HK-2 (cell line): ENCODE measurements at regions not wholly inside any gene's neighbourhood (a gene's known extent, or its start where the extent isn't known, plus 50 kb on each side); places are given as distances from the start of the nearest gene placed in this dataset.
"Not testable (repeated sequence)": the region's sequence is repeated elsewhere in the genome, so short reads cannot be mapped to it uniquely, and the experiment has no call there.

Experiments
- DNase-seq: peaks from one replicate; pipeline ENCODE4 v3.0.0-alpha.2; 2018; ENCODE audit not compliant: unreplicated experiment

DNA sequence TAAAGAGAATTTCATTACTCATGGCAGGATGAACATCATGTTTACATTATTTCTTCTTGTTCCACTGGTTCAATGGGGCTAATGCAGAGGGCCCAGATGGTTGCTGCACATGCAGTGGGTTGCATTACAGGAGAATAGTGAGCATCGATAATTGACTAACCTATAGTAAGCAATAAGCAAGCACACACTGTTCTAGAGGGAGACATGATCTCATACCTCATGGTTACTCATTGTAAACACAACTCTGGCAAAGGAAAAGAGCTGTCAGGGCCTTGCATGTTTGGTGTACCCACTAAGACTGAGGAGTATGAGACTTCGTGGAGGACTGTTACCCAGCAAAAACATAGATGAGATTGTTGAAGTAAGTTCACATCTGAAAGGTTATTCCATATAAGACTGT, 885.6 kb upstream of the VRK2 start:
- DNase-seq, result no peak

DNA sequence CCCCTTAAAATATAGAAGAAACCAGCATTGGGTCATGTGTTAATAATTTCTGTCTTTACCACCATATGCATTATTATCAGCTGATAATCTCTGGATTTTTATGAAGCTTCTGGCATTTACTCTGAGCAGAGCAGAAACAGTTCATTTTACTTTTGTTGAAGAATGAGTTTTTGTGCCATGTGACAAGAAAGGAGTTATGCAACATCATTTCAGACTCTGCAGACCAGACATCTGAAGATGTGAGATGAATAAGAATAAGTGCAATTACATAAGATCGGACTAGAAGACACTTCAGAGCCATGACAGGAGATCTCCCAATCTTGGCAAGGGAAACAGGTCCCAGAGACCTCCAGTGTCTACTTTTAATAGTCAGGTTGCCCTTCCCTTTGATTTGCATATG, 869.4 kb upstream of the VRK2 start:
- no peak for DNase-seq

DNA sequence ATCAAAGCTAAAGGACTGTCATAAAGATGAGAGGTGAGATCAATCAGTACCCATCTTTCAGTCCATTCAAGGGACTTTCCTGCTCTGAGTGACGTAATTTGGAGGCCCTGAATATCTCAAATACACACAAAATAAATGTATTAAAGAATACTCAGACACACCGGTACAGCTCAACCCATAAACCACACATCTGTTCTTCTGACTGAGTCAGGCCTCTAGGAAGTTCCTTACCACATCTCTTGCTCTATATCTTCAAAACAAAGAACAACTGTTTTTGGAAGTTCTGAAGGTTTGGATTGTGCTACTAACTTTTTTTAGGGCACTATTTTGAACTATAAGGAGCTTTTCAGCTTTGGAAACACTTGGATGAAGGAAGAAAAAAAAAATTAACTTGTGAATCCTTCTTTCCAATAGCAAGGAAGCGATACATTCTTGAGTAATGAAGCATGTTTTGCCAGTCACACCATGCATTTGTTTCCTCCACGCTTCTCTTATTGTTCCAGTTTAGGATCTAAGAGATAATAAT, 866.5 kb upstream of the VRK2 start:
- DNase-seq, result no peak

DNA sequence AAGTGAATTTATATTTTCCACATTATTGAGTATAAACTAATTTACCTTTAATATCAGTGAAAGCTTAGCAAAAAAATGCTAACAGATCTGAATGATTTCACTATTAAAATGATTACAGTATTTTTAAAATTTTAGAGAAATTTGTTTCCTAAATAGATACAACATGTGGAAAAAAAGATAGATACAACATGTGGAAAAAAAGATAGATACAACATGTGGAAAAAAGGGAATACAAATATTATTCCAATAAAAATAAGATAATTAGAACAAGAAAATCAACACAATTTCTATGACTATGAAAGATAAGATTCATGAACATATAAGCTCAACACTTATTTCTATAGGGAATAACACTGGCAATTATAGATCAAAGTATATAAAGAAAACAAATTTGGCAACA, 865.9 kb upstream of the VRK2 start:
- no peak for DNase-seq

DNA sequence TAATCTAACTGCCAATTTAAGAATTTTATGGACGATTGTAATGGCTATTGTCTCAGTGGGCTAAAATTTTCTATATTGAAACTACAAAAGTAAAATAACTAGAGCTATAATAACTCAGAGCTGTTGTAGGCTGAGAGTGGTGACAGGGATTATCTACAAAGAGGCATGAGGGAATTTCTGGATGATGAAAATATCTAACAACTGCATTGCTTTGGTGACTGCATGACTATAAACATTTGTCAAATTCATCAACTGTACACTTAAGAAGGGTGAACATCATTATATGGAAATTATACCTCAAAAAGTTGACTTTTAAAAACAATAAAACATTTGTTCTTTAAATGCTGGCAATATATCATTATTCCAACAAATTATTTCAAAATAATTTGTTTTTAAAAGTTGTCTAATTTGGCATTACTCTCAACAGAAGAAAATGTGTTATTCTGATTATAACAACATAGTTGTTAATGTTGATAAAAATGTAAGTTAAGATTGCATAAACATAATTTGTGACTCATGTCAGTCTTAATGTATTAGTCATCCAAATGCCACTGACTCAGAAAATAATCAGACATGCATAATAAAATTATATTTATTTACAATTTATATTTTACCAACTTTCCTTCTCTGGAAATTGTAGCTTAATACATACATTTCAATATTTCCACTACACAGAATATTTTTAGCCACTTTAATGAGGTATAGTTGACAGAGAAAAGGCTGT, 865.1 kb upstream of the VRK2 start:
- no peak for DNase-seq

DNA sequence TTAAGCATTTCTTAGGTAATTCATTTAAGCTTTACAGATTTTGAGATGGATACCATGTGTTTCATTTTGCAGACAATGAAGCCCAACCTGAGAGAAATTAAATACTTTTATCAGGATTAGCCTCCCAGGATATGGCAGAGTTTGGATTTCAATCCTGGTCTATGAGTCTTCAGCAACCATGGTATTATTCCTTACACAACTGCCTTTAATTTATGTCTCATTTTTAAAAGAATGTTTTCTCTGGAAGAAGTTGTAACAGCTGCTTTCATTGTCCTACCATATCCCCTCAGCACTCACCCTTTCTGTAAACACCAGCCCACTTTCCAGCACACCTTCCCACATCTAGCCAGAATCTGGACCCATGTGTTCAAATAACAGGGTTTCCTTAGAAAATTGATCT, 863.7 kb upstream of the VRK2 start:
- DNase-seq, result no peak

DNA sequence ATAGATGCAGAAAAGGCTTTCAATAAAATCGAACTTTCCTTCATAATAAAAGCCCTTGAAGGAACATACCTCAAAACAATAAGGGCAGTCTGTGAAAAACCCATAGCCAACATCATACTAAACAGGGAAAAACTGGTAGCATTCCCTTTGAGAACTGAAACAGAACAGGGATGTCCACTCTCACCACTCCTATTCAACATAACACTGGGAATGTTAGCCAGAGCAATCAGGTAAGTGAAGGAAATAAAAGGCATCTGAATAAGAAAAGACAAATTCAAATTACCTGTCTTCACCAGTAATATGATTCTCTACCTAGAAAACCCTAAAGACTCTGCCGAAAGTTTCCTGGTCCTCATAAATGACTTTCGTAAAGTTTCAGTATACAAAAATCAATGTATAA, 861.0 kb upstream of the VRK2 start:
- DNase-seq, result no peak

DNA sequence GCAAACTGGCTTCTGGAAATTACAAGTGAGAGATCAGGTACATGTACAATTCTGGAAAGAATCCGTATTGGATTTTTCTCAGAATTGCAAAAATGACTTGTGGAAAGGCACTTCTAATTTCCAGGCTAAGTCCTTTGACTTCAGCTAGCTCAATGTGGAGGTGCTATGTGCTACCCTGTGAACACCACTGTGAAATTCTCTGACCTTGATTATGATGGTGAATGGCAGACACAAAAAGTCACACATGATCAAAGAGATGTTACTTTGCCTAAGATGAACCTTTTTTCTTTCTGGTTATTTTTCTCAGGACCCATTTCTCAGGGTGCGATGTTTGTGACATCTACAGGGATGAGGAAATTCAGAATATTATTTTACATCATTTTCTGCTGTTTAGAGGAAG, 856.6 kb upstream of the VRK2 start:
- DNase-seq, result no peak

DNA sequence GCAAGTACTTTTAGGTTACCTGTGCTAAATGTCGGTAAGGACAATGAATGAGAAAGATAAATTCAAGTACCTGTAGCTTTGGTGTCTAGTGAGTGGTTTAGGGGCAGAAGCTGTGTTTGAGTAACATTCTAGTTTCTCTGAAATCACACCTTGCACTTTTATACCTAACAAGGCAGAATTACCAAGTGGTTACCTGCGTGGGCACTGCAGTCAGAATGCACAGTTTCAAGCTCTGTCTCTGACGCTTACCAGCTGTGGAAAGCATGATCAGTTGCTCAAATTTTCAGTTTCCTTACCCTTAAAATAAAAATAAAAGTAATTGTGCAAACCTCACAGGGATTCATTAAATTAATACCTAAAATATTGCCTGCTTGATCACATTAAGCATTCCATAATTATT, 846.9 kb upstream of the VRK2 start:
- no peak for DNase-seq

DNA sequence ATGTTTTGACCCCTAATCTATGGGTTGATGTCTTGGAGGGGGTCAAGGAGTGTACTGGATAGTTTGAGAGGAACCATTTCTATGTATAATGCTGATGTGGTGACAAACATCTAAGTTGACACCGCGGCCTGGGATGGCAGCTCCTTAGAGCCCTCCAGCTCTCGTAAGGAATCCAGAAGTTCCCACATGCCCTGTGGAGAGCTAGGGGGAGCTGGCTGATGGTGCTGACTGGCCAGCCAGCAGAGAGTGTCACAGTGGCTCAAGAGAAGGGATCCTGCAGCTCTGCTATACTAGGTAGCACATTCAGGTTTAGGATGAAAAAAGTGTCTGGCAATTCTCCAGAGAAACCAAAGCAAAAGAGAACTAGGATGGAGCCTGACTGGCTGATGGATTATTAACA, 842.2 kb upstream of the VRK2 start:
- DNase-seq, result no peak

DNA sequence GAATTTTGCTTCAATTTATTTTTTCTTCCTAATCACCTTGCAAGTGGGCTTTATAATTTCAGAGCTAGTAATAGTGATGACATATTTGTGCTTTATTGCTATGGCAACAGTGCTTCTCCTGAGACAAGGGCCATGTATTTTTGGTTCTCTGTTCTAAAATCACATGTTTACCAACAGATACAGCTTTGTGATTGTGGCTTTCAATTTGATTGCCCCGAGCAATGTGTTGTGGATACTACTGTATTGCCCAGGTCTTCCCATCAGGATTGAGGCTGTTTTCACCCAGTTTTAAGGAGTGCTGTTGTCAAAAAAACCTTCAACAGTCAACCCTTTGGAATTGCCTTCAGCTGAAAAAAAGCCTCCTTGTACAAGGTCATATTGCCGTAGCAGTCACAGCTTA, 841.4 kb upstream of the VRK2 start:
- DNase-seq, result no peak

DNA sequence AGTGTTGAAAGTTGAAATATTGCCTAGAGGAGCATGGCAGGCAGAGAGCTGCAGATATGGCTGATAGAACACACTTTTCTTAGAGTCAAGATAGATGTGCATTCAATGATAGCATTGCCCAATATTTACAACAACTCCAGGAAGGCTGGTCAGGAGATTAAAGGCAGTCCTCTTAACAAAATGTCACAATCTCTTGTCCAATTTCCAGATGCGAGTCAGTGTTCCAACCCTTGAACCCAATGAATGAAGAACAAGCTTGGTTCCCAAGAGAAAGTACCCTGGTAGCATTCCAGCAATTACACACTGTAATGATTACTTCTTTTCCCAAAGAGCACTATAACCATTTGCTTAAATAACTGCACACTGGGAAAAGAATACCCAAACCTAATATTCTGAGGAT, 839.4 kb upstream of the VRK2 start:
- DNase-seq, result no peak

DNA sequence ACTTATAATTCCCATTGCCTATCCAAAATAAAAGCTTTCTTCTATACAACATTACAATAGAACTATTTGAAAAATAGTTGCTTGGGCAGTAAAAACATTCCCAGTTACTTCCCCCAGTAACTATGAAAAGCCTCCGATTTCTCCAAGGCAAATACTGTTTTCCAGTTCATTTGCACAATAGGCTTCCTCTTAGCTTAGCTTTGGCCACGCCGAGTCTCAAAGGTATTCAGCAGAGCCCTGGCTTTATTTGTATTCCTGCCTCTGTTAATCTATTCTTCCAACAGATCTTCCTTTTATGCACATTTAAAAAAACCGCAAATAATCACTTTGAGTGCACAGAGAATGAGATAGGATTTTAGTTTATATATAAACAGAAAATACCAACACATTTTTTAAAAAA, 836.8 kb upstream of the VRK2 start:
- no peak for DNase-seq

DNA sequence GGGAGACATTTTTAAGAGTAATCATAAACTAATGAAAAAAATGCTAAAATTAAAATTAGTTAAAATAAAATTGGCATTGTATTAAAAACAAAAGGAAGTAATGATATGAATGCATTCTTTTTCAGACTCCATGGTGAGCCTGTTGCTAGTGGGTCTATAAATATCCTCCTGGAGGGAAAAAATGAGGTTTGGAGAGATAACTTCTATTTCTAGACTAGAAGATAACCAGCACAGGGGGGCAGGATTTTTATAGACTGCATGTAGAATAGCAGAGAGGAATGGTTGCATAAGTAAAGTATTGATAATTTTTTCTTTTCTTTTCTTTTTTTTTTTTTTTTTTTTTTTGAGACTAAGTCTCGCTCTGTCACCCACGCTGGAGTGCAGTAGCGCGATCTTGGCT, 835.8 kb upstream of the VRK2 start:
- DNase-seq, result no peak

DNA sequence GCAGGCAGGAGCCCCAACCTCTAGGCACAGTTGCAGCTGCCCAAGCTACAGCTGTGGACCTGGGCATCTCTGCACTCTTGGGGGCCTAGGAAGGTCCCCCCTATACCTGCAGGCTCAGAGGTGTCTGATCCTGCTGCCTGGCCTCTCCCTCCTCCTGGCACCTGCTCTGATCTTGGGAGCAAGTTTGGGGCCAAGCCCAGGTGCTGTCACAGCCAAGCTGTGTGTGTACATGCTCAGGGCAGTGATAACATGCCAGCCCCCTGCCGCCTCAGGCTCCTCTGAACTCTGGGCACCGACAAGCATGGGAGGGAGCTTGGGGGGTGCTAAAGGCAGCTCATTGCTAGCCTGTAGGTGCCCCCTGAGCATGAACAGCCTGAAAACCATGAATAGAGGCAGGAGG, 829.6 kb upstream of the VRK2 start:
- DNase-seq, result no peak

DNA sequence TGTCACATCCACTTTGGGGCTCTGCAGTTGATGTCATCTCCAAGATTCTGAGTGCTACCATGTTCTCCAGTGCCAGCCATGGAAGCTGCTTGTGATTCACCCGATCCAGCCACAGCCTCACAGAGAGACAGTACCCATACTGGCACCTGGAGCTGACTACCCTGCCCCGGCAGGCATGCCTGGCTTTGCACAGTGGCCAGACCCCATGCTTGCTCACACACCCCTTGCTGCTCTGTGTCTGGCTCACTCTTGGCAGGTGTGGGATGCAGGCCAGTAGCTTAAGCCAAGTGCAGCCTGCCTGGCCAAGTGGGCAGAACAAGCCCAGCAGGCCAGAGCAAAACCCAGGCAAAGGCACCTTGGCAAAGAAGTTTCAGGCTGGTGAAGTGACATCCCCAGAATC, 828.4 kb upstream of the VRK2 start:
- DNase-seq, result no peak

DNA sequence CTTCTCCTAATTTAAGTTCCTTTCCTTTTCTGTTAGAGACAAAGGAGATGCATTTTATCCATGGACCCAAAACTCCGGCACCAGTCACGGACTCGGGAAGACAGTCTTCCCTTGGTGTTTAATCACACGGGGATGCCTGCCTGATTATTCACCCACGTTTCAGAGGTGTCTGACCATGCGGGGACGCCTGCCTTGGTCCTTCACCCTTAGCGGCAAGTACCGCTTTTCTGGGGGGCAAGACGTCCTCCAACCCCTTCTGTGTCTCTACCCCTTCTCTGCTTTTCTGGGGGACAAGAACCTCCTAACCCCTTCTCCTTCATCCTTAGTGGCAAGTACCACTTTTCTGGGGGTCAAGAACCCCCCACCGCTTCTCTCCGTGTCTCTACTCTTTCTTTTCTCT, 816.9 kb upstream of the VRK2 start:
- not testable (repeated sequence) for DNase-seq

DNA sequence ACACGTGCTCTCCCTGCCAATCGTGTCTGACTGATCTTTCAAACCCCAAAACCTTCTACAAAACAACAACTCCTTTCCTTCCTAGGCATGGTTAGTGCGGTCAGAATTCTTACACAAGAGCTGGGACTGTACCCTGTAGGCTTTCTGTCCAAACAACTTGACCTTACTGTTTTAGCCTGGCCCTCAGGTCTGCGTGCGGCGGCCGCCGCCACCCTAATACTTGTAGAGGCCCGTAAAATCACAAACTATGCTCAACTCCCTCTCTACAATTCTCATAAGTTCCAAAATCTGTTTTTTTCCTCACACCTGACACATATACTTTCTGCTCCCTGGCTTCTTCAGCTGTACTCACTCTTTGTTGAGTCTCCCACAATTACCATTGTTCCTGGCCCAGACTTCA, 814.3 kb upstream of the VRK2 start:
- DNase-seq, result not testable (repeated sequence)

DNA sequence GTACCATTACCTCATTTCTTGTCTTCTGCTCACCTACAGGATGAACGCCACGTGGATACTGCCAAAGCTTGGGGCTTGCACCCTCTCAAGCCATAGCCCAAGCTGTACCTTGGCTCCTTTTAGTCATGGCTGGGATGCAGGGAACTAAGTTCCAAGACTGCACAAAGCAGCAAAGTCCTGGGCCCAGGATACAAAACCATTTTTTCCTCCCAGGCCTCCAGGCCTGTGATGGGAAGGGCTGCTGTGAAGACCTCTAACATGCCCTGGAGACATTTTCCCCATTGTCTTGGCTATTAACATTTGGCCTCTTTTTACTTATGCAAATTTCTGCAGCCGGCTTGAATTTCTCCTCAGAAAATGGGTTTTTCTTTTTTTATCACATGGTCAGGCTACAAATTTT, 795.1 kb upstream of the VRK2 start:
- not testable (repeated sequence) for DNase-seq

DNA sequence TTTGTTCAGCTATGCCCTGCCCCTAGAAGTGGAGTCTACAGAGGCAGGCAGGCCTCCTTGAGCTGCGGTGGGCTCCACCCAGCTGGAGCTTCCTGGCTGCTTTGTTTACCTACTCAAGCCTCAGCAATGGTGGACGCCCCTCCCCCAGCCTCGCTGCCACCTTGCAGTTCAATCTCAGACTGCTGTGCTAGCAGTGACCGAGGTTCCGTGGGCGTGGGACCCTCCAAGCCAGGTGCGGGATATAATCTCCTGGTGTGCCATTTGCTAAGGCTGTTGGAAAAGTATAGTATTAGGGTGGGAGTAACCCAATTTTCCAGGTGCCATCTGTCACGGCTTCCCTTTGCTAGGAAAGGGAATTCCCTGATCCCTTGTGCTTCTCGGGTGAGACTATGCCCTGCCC, 770.2 kb upstream of the VRK2 start:
- not testable (repeated sequence) for DNase-seq

DNA sequence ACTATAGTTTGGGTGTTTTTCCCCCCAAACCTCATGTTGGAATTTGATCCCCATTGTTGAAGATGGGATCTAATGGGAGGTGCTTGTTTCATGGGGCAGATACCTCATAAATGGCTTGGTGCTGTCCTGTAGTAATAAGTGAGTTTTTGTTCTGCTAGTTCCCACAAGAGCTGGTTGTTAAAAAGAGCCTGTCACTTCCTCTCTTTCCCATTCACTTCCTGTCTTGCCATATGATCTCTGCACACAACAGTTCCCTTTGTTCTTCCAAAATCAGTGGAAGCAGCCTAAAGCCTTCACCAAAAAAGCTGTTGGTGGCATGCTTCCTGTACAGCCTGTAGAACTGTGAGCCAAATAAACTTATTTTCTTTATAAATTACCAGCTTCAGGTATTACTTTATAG, 768.2 kb upstream of the VRK2 start:
- no peak for DNase-seq

DNA sequence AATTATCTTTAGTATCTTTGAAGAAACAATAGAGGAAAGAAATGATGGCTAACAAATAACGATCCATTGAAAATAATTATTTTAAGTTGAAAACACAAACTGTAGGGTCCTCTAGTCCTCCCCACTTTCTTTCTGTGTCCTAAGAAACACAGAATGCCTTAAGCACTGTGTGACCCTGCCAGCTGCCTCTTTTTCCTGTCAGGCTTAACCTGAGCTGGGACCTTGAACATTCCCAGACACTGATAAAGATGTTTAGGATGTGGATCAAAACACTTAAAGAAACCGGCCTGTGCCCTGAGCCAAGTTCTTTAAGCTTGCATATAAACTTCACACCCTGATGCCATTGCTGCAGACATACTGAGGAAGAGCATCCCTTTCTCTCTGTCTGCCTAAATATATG, 755.4 kb upstream of the VRK2 start:
- no peak for DNase-seq

DNA sequence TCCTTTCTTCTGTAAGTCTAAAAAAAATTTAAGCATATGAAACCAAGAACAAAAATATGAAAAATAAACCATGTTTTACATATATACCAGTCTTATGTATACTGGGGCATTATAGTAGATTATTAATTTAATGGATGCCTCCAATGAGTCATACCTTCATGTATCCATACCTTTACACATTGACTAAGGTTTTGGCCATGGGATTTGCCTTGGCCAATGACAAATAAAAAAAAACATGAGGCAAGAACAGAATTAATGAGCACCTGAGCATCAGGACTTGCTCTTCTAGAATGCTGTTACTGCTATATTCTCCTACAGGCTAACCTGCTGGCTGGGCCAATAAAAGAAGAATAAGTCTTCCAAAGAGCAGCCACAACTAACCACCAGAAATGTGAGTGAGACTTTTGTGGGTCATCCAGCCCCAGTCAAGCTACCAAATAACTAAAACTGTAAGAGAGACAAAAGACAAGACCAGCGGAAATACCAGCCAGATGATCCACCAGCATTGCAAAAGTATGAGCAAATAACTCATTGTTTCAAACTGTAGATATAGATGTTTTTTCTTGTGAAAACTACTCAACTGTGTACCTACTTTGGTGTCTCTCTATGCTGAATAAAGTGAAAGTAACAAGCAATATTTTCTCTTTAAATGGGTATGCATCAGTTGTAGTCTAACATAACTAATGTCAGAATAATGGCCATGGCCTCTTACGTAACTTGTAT, 749.6 kb upstream of the VRK2 start:
- no peak for DNase-seq

DNA sequence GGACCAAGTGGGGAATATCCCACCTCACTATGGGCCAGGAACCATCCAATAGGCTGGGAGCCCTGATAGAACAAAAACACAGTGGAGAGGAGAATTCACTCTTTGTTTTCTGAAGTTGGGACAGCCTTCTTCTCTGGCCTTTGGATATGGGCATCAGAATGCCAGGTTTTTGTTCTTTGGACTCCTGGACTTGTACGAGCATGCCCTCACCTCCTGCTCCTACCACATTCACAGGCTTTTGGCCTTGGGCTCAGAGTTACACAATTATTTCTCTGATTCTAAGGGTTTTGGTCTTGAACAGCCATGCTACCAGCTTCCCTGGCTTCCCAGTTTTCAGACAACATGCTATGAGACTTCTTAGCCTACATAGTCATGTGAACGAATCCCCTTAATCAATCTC, 732.9 kb upstream of the VRK2 start:
- no peak for DNase-seq
